HFFc6 (cell line): ENCODE measurements at regions not wholly inside any gene's neighbourhood (a gene's known extent, or its start where the extent isn't known, plus 50 kb on each side); places are given as distances from the start of the nearest gene placed in this dataset.

Experiments
- DNase-seq: peaks from one replicate; pipeline ENCODE4 v3.0.0-alpha.2; 2018
- H3K27ac Mint-ChIP-seq: 2 replicates; pipeline ENCODE4 v1.8.0; 2020; ENCODE audit warnings: mild to moderate bottlenecking, mixed read lengths
- H3K27me3 Mint-ChIP-seq: 2 replicates; pipeline ENCODE4 v1.8.0; 2021; ENCODE audit warnings: mild to moderate bottlenecking, moderate library complexity, mixed read lengths; ENCODE audit not compliant: insufficient read depth
- H3K36me3 Mint-ChIP-seq: 2 replicates; pipeline ENCODE4 v1.8.0; 2021; ENCODE audit warnings: low read depth, mixed read lengths
- H3K4me1 Mint-ChIP-seq: 2 replicates; pipeline ENCODE4 v1.8.0; 2020; ENCODE audit warnings: low read depth, mixed read lengths
- H3K4me3 Mint-ChIP-seq: 2 replicates; pipeline ENCODE4 v1.8.0; 2020; ENCODE audit warnings: mild to moderate bottlenecking, moderate library complexity, mixed read lengths
- H3K9me3 Mint-ChIP-seq: 2 replicates; pipeline ENCODE4 v1.8.0; 2020; ENCODE audit warnings: mild to moderate bottlenecking, mixed read lengths
- TF ChIP-seq, protein P1 (sequence below): fragments of 200-600 bp; sonication (generic); IDR thresholded peaks from 2 replicates; pipeline ENCODE4 v1.5.0; 2021; ENCODE audit warnings: antibody characterized with exemption, mild to moderate bottlenecking

GRCh38 chr14:31947680-31948595 lies 129.2 kb upstream of the ARHGAP5 start:
- no peak overlapping the region for H3K27ac Mint-ChIP-seq
- no peaks in the 10 kb centered on the region for H3K9me3 Mint-ChIP-seq
- TF ChIP-seq, protein P1, sequence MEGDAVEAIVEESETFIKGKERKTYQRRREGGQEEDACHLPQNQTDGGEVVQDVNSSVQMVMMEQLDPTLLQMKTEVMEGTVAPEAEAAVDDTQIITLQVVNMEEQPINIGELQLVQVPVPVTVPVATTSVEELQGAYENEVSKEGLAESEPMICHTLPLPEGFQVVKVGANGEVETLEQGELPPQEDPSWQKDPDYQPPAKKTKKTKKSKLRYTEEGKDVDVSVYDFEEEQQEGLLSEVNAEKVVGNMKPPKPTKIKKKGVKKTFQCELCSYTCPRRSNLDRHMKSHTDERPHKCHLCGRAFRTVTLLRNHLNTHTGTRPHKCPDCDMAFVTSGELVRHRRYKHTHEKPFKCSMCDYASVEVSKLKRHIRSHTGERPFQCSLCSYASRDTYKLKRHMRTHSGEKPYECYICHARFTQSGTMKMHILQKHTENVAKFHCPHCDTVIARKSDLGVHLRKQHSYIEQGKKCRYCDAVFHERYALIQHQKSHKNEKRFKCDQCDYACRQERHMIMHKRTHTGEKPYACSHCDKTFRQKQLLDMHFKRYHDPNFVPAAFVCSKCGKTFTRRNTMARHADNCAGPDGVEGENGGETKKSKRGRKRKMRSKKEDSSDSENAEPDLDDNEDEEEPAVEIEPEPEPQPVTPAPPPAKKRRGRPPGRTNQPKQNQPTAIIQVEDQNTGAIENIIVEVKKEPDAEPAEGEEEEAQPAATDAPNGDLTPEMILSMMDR, result no peak
- peaks cover 8% of the 10 kb centered on the region for H3K27me3 Mint-ChIP-seq
- H3K4me3 Mint-ChIP-seq, result no peak overlapping the region
- no peak for DNase-seq
- H3K36me3 Mint-ChIP-seq, result no peaks in the 10 kb centered on the region
- H3K4me1 Mint-ChIP-seq, result peaks cover 33% of the 10 kb centered on the region

DNA sequence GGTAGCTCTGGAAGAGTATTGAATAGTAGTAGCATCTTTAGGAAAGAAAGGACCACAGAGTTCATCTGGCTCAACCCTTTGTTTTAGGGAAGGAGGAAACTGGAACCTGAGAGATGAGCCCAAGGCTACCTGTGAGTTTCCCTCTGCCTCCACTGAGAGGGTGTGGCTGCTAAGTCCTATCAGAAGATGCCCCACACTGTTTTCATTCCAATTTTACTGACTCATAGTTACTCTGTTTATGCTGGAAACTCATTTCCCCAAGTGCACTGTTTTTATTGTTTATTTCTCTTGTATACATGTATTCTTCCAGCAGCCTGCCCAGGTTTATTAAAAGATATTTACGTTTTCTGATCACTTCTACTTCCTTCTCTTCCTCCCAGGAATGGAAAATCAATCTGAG lies 127.4 kb upstream of the ARHGAP5 start:
- peak; percentile 16 for DNase-seq
- no peaks in the 10 kb centered on the region for H3K36me3 Mint-ChIP-seq
- H3K9me3 Mint-ChIP-seq, result no peaks in the 10 kb centered on the region
- no peak overlapping the region for H3K27ac Mint-ChIP-seq
- peaks cover 33% of the 10 kb centered on the region for H3K4me1 Mint-ChIP-seq
- H3K27me3 Mint-ChIP-seq, result peaks cover 5% of the 10 kb centered on the region
- TF ChIP-seq, protein P1, result no peak
- 0 out of 2 replicates have a peak overlapping the region, but pooled peaks have one; percentile 2 for H3K4me3 Mint-ChIP-seq

DNA sequence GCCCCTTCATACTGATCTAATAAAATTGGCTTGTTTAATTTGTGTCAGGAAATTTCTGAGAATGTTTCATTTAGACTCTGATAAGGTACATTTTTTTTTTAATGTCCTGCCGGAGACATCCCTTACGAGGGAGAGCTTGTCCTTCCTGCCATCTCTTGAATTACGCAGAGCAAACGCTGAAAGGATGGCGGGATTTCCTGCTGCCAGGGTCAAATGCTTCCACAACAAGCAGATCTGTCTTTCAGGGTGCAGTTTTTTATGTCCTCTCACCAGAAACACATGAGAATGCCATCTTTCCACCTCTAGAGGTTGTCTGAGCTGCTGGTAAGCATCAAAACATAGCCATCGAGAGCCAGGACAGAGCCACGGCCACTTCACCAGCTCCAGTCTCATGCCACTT lies 126.8 kb upstream of the ARHGAP5 start:
- peaks cover 33% of the 10 kb centered on the region for H3K4me1 Mint-ChIP-seq
- H3K4me3 Mint-ChIP-seq, result no peak overlapping the region; the same call in 1 of the 2 replicates
- H3K9me3 Mint-ChIP-seq, result no peaks in the 10 kb centered on the region
- no peaks in the 10 kb centered on the region for H3K36me3 Mint-ChIP-seq
- H3K27ac Mint-ChIP-seq, result no peak overlapping the region
- TF ChIP-seq, protein P1, result no peak
- peaks cover 5% of the 10 kb centered on the region for H3K27me3 Mint-ChIP-seq
- no peak for DNase-seq

DNA sequence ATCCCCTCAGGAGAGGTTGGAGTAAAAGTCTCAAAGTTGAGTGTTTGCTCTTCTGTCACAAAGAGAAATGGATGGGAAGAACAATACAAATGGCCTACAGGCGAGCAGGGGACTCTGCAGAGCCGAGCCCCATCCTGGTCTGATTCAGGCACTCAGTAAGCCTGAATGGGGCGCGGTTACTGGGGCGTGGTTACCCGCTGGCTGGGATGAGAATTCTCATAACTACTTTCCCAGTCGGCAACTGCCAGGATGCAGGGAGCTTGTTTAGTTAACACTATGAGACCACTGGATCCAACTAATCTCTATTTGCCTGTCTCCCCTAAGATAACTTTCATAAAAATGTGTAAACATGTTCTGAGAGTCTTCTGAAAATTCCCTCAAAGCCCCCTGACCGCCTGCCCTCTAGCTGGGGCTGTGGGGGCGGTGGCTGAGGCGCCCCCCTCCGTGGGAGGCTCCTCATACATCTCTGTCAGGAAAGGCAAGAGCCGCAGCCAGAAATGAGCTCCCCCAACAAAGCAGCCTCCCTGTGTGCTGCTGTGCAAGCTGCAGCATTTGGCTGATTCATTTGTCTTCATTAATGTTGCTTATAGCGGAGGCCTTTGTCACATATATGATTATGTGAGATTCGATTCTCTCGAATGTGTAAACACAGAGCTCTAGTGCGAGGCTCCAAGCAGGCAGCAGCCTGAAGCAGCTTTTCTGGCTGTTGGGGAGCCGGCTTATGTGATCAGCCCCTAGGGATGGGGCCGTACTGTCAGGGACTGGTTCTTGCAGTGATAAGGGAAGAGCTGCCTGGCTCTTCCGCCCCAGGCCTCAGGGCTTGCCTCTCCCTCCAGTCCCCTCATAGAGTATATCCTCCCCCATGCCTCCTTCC lies 126.1 kb upstream of the ARHGAP5 start:
- Mint-ChIP-seq H3K27ac (no peak overlapping the region), H3K4me1 (peaks cover 33% of the 10 kb centered on the region), H3K36me3 (no peaks in the 10 kb centered on the region), H3K4me3 (no peak overlapping the region; the same call in 1 of the 2 replicates), H3K9me3 (no peaks in the 10 kb centered on the region), H3K27me3 (peaks cover 5% of the 10 kb centered on the region)
- TF ChIP-seq, protein P1, result no peak
- peak; percentile 40 for DNase-seq

- no peak overlapping the region for H3K4me3 Mint-ChIP-seq
- H3K4me1 Mint-ChIP-seq, result peaks cover 33% of the 10 kb centered on the region
- H3K27me3 Mint-ChIP-seq, result peaks cover 5% of the 10 kb centered on the region
- DNase-seq, result no peak
- no peaks in the 10 kb centered on the region; the same call in 1 of the 2 replicates for H3K36me3 Mint-ChIP-seq
- TF ChIP-seq, protein P1, result no peak
- no peaks in the 10 kb centered on the region for H3K9me3 Mint-ChIP-seq
- H3K27ac Mint-ChIP-seq, result no peak overlapping the region
Measured at GRCh38 chr14:31951638-31951964, 125.5 kb upstream of the ARHGAP5 start.
